GM18517 (cell line): ENCODE measurements at regions not wholly inside any gene's neighbourhood (a gene's known extent, or its start where the extent isn't known, plus 50 kb on each side); places are given as distances from the start of the nearest gene placed in this dataset.

Experiments used
- ATAC-seq: cut with Tn5 transposase; IDR thresholded peaks from one replicate; pipeline ENCODE4 v1.9.1; 2021; ENCODE audit warnings: mild to moderate bottlenecking, moderate library complexity; ENCODE audit not compliant: unreplicated experiment

DNA sequence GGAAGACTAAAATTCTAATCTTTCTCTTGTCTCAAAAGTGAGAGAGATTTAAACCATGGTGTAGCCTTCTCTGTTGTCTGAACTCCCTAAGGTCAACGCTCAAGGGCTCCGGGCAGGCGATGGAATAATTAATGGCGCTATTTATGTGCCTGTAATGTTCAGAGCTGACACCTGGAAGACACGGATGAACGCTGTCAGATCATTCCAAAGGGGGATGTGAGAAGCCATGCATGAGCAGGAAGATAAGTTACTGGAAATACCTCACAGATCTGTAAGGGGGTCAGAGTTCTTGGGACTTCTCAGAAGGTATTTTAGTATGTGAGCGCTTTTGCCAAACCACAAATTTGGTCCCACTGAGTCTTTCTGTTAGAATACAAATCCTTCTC is 73.3 kb upstream of the MTPN start:
- no peak for ATAC-seq

GRCh38 chr7:136049818-136050461 is 72.8 kb upstream of the MTPN start:
- no peak for ATAC-seq

GRCh38 chr7:136049117-136049516 is 72.0 kb upstream of the MTPN start:
- ATAC-seq = no peak

- no peak for ATAC-seq
These were observed 69.4 kb upstream of the MTPN start for GRCh38 chr7:136046548-136046947.

DNA sequence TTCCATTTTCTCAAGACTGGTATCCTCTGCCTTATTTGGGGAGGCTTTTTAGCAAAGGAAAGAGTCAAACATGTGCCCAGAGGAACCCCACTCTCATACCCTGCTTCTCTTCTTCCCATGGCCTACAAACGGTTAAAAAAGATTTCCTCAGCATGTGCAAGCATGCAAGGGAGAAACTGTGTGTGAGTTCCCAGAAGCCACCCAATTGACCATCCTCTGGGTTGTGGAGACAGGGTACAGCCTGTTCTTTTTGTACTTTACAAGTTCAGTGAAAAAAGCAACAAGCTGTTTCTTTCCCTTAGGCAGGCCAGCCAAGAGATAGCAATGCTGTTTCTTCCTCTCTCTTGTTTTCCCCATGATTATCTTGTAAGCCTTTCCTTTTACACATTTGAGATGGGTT is 68.8 kb upstream of the MTPN start:
- ATAC-seq = no peak

DNA sequence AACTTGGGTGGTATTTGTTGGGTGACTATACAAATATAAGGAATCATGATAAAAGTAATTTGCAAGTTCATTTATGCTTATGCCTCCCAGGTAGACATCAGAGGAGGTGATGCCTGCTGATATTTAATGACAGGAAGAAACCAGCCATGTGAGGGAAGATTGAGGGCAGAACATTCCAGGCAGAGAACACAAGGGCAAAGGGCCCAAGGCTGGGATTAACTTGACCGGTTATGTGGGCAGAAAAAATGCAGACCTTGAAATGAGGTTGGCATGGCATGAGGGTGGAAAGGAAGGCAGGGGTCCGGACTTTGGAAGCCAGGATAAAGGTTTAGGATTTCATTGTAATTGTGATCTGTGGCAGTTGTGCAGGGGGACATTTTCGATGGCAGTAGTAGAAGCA is 68.0 kb upstream of the MTPN start:
- ATAC-seq = no peak

GRCh38 chr7:136039577-136040345 is 62.6 kb upstream of the MTPN start:
- ATAC-seq = no peak

DNA sequence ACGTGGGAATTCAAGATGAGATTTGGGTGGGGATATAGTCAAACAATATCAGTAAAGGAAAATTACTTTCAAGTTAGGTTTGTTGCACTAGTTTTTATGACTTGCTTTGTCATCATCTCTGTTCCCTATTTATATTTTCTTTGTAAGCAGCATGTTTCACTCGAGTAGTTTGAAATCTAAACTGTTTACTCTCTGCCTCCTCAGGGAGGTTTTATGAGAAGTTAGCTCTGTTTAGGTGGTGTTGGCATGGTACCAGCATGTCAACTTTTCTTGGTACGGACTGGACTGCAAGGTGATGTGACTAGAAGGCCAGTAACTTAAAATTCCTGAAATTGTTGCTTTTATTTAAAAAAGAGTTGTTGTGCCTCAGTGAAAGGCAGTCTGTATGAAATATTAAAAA is 59.2 kb upstream of the MTPN start:
- ATAC-seq = no peak

GRCh38 chr7:136034132-136034531 is 57.0 kb upstream of the MTPN start:
- no peak for ATAC-seq

DNA sequence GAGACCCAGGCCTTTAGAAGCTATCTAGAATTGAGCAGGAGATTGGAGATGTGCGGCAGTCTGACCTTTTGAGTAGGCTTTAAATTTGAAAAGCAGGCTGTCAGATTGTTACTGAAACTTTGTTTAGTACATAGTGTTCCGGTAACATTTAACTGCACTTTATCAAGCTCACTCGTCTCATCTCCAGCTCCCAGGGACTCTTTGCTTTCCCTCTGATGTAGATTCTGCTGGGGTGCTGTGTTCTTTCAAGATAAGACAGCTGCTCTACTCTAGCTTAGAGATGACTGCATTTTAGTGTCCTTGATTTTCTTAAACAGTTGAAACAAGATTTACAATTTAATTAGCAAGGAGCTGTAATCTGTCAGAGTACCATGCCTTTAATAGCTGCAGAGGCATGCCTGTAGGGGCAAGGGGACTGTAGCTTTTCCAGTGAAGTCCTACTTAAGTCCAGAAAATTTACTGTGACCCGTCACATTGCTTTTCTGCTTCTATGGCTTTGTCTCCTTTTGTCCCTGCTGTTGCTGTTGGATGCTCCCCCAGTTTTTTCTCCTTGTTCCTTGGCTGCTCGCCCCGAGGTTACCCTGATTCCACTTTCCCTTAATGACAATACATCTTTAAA is 56.4 kb upstream of the MTPN start:
- no peak for ATAC-seq

GRCh38 chr7:136030867-136031318 is 53.7 kb upstream of the MTPN start:
- peak; percentile 89 for ATAC-seq

DNA sequence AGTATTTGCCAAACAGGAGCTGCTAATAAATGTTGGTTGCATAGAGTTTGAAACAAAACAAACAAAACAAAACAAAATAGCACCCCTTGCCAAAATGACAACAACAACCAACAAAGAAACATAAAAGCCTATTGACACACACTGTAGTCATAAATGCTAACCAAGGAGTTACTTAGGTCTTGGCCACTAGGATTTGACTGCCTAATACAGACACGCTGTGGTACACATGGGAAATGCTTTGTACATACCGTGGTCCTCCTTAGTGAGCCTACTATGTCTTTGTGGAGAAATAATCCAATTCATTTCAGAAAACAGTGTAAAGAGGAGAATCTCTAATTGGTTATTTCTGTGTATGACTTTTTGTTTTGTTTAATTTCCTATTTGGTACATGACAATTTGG is 53.2 kb upstream of the MTPN start:
- ATAC-seq = no peak

DNA sequence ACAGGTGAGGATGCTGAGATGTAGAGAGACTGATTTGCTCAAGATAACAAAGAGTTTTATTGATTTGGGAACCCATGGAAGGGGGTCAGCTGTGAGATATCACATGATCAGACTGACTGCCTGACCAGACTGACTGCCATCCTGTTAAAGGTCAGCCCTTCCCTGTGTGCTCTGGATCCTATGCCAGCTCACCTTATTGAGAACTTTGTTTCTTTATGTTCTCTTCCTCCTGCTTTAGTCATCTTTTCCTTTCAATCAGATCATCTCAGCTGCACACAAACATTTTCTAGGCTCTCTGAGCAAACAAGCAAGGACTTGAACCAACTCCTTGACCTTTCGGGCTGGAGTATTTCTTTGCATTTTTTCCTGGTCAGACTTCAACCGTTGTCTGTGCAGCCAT is 50.0 kb upstream of the MTPN start:
- ATAC-seq = no peak
